Uterus (tissue), 3 donors: ENCODE measurements at regions not wholly inside any gene's neighbourhood (a gene's known extent, or its start where the extent isn't known, plus 50 kb on each side); places are given as distances from the start of the nearest gene placed in this dataset.
A peak's percentile ranks its signal among the peaks of the same experiment; 100 is the strongest.

Experiments used
- DNase-seq, 2 donors: peaks; one replicate each; pipeline ENCODE4 v3.0.0-alpha.2; 2019 to 2020
- H3K27ac ChIP-seq, 2 donors: fragments of 200-600 bp; sonication (generic); 1 replicate in 1 of 2; 2 replicates in 1 of 2; pipeline ENCODE4 v1.5.1; 2016 to 2018
- H3K27me3 ChIP-seq, 2 donors: fragments of 200-600 bp; sonication (generic); one replicate each; pipeline ENCODE4 v1.5.1; 2018 to 2019; ENCODE audit warnings: control low read depth in 1 of 2
- H3K36me3 ChIP-seq, 2 donors: fragments of 200-600 bp; sonication (generic); one replicate each; pipeline ENCODE4 v1.5.1; 2019; ENCODE audit warnings: control low read depth in 1 of 2
- H3K4me1 ChIP-seq, 2 donors: fragments of 200-600 bp; sonication (generic); one replicate each; pipeline ENCODE4 v1.5.1; 2018 to 2019; ENCODE audit warnings: control low read depth in 1 of 2
- H3K4me3 ChIP-seq, 2 donors: fragments of 200-600 bp; sonication (generic); 1 replicate in 1 of 2; 2 replicates in 1 of 2; pipeline ENCODE4 v1.5.1; 2018 to 2019; ENCODE audit warnings: mild to moderate bottlenecking in 1 of 2
- H3K9me3 ChIP-seq, 2 donors: fragments of 200-600 bp; sonication (generic); one replicate each; pipeline ENCODE4 v1.5.1; 2019; ENCODE audit warnings: control low read depth in 1 of 2
- CTCF ChIP-seq, 4 experiments: fragments of 200-600 bp in 2 of 4; fragments of 450-650 bp in 2 of 4; sonication (generic) in 2 of 4; IDR thresholded peaks; one replicate each; pipeline ENCODE4 v1.5.1; 2016 to 2019; ENCODE audit warnings: antibody characterized with exemption in 4 of 4, mild to moderate bottlenecking in 2 of 4, moderate library complexity in 1 of 4
- POLR2A ChIP-seq, 2 donors: fragments of 450-650 bp; IDR thresholded peaks; one replicate each; pipeline ENCODE4 v1.6.1; 2016; ENCODE audit warnings: antibody characterized with exemption in 2 of 2, mild to moderate bottlenecking in 1 of 2, moderate library complexity in 1 of 2
- intact Hi-C: fragments of 100-400 bp; cut with DNase I; formaldehyde crosslinking; loops from one replicate; pipeline ENCODE4 v1.15.1; 2023; ENCODE audit warnings: low total_unique reads
- donor health status: DM: yes; HTN: yes; CAD: no.

DNA sequence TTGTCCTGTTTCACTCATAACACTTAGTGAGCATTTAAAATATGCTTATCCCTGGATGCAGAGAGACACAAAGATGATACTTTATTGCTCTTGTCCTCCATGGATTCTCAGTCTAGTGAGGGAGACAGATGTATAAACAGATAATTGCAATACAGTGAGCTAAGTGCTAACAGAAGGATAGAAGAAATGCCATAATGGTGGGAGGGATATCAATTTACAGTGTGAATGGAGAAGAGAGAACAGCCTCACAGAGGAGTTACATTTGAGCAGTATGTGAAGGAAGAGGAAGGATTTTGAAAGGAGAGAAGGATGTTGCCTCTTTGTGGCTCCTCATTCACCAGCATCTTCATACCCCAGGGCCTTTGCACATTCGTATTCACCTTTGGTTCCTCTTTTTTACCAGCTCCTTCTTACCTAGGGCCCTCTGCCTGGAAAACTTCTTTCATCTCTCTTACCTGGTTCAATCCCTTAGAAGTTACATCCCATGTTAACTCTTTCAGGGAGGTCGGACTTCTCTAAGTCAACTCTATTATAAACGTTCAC lies 341.7 kb downstream of the PRL start:
- TF ChIP-seq CTCF (IDR thresholded peaks at IDR 0.05) (no peak), POLR2A (IDR thresholded peaks at IDR 0.05) (no peak)
- intact Hi-C loops, result no loop called here
- no peaks in the 10 kb centered on the region for H3K27me3 ChIP-seq
- H3K4me3 ChIP-seq, result no peak overlapping the region
- DNase-seq, result no peak
- H3K27ac ChIP-seq, result peak overlapping the region; percentile 78 to 80
- no peaks in the 10 kb centered on the region for H3K36me3 ChIP-seq
- H3K4me1 ChIP-seq, result peaks cover 0 to 10% of the 10 kb centered on the region in 2 donors
- H3K9me3 ChIP-seq, result no peaks in the 10 kb centered on the region

DNA sequence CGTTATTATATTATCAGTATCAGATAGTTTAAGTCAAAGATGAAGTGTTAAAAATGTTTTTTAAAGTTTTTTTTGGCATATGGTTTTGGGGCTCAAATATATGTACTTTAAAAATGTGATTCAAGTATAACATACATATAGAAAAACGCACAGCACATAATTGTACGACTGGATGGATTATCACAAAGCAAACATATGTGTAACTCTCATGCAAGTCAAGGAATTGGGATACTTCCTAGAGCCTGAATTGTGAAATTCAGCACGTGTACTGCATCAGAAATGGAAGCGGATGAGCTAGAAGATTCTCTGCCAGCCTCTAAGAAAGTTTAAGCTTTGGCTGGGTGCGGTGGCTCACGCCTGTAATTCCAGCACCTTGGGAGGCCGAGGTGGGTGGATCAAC lies 340.9 kb downstream of the PRL start:
- Histone ChIP-seq H3K27ac (peak overlapping the region in 1 of 2 donors; percentile 80), H3K36me3 (no peaks in the 10 kb centered on the region), H3K4me1 (peaks cover 0 to 10% of the 10 kb centered on the region in 2 donors), H3K27me3 (no peaks in the 10 kb centered on the region), H3K9me3 (no peaks in the 10 kb centered on the region), H3K4me3 (no peak overlapping the region)
- intact Hi-C loops, result no loop called here
- no peak for DNase-seq
- TF ChIP-seq CTCF (IDR thresholded peaks at IDR 0.05) (no peak), POLR2A (IDR thresholded peaks at IDR 0.05) (no peak)

DNA sequence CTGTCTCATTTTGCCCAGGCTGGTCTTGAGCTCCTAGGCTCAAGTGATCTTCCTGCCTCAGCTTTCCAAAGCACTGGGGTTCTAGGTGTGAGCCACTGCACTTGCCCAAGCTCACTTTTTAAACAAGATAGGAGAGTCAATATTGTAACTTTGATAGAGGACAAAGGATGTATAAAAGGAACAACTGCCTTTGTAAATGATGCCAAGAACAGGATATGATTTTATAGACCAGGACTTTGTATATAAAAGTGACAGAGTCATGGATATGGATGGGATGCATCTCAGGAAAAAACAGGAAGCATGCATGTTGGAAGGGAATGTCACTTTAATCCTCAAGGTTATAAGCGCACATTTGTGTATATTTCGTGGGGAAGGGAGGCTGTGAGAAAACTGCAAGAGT lies 338.4 kb downstream of the PRL start:
- intact Hi-C loops, result no loop called here
- Histone ChIP-seq H3K4me1 (peaks cover 0 to 7% of the 10 kb centered on the region in 2 donors), H3K27me3 (no peaks in the 10 kb centered on the region), H3K27ac (no peak overlapping the region), H3K36me3 (no peaks in the 10 kb centered on the region), H3K9me3 (no peaks in the 10 kb centered on the region), H3K4me3 (no peak overlapping the region)
- TF ChIP-seq CTCF (IDR thresholded peaks at IDR 0.05), result no peak
- no peak for TF ChIP-seq POLR2A (IDR thresholded peaks at IDR 0.05)
- DNase-seq, result no peak

DNA sequence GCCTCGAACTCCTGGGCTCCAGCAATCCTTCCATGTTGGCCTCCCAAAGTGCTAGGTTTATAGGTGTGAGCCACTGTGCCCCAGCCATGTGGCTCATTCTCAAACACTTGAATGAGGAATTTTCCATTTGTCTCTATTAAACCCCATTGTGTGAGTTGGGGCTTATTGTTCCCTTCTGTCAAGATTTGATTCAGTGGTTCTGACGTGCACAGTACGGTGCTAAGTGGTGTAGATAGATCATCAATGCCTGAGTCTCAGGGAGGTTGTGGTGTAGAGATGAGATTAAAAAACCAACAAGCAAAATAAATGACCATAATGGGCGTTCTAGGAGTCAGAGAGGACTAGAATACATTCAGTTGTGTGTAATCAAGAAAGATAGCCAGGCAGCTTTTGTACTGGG lies 335.6 kb downstream of the PRL start:
- TF ChIP-seq CTCF (IDR thresholded peaks at IDR 0.05), result no peak
- no peak for TF ChIP-seq POLR2A (IDR thresholded peaks at IDR 0.05)
- Histone ChIP-seq H3K4me1 (no peaks in the 10 kb centered on the region), H3K27me3 (no peaks in the 10 kb centered on the region), H3K9me3 (no peaks in the 10 kb centered on the region), H3K4me3 (no peak overlapping the region), H3K36me3 (no peaks in the 10 kb centered on the region), H3K27ac (no peak overlapping the region)
- no peak for DNase-seq
- intact Hi-C loops, result no loop called here

DNA sequence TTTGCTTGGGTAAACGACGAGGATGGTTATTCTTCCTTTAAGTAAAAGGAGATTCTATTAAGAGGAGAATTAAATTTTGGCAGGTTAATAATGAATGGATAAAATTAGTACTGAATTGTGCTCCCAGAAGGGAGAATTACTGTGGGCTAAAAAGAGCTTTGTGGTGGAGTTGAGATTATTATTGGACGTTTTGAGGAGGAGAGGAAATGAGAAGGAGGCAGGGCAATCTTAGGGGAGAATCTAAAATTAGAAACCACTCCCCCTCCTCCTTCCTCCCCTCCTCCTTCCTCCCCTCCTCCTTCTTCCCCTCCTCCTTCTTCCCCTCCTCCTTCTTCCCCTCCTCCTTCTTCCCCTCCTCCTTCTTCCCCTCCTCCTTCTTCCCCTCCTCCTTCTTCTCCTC lies 331.8 kb downstream of the PRL start:
- TF ChIP-seq POLR2A (IDR thresholded peaks at IDR 0.05), result no peak
- no peak for TF ChIP-seq CTCF (IDR thresholded peaks at IDR 0.05)
- Histone ChIP-seq H3K4me3 (no peak overlapping the region), H3K9me3 (no peaks in the 10 kb centered on the region), H3K4me1 (no peaks in the 10 kb centered on the region), H3K36me3 (no peaks in the 10 kb centered on the region), H3K27ac (no peak overlapping the region), H3K27me3 (no peaks in the 10 kb centered on the region)
- intact Hi-C loops, result no loop called here
- no peak for DNase-seq
